ENCODE measurements at regions not wholly inside any gene's neighbourhood (a gene's known extent, or its start where the extent isn't known, plus 50 kb on each side); places are given as distances from the start of the nearest gene placed in this dataset.

DNA sequence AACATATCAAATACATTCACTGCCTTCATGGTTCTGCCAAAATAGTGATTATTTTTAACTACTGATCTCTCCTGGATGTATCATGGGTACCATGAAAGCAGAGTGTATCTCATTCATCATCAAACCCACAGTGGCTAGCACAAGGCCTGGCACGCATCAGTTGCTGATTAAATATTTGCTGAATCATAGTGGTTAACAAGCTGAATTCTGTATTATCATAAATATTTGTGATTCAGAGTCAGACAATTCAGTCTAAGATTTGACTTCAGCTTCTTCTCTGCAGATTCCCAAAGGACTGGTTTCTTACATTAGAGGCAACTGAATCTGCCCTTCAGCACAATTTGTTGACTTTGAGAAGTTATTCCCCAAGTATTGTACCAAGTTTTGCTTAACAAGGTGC lies 715.8 kb upstream of the LRRC4C start:
- Histone ChIP-seq H2AFZ (ENCODE audit: low read depth, low read length) (no peak overlapping the region), H3K79me2 (ENCODE audit: insufficient read depth, low read length) (no peaks in the 10 kb centered on the region), H3K27ac (ENCODE audit: low read depth, low read length) (peak overlapping the region; percentile 77), H3K27me3 (ENCODE audit: insufficient read depth, low read length) (no peaks in the 10 kb centered on the region), H4K20me1 (ENCODE audit: insufficient read depth, low read length) (no peaks in the 10 kb centered on the region), H3K4me3 (ENCODE audit: insufficient read depth, low read depth, low read length) (no peak overlapping the region), H3K36me3 (ENCODE audit: insufficient read depth, low read length) (no peaks in the 10 kb centered on the region), H3K4me2 (ENCODE audit: low read length) (peak overlapping the region; percentile 36), H3K9me3 (ENCODE audit: insufficient read depth, low read depth, low read length) (no peaks in the 10 kb centered on the region), H3K4me1 (ENCODE audit: insufficient read depth, low read length) (peaks cover 13% of the 10 kb centered on the region), H3K9ac (ENCODE audit: low read length) (peak overlapping the region; percentile 25)
- no peak overlapping the region for H3K27ac Mint-ChIP-seq (ENCODE audit: unreplicated experiment)
- H3K36me3 Mint-ChIP-seq (ENCODE audit: low read depth, unreplicated experiment) = no peaks in the 10 kb centered on the region
- H3K4me3 Mint-ChIP-seq (ENCODE audit: unreplicated experiment) = no peak overlapping the region
- H3K27me3 Mint-ChIP-seq (ENCODE audit: low read depth, unreplicated experiment) = no peaks in the 10 kb centered on the region
- TF ChIP-seq, protein P1, sequence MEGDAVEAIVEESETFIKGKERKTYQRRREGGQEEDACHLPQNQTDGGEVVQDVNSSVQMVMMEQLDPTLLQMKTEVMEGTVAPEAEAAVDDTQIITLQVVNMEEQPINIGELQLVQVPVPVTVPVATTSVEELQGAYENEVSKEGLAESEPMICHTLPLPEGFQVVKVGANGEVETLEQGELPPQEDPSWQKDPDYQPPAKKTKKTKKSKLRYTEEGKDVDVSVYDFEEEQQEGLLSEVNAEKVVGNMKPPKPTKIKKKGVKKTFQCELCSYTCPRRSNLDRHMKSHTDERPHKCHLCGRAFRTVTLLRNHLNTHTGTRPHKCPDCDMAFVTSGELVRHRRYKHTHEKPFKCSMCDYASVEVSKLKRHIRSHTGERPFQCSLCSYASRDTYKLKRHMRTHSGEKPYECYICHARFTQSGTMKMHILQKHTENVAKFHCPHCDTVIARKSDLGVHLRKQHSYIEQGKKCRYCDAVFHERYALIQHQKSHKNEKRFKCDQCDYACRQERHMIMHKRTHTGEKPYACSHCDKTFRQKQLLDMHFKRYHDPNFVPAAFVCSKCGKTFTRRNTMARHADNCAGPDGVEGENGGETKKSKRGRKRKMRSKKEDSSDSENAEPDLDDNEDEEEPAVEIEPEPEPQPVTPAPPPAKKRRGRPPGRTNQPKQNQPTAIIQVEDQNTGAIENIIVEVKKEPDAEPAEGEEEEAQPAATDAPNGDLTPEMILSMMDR (IDR thresholded peaks at IDR 0.05; ENCODE audit: insufficient read depth, low read depth, low read length) = no peak
- TF ChIP-seq EZH2 (IDR thresholded peaks at IDR 0.05; ENCODE audit: insufficient read depth, low read length) = no peak
- DNase-seq (ENCODE audit: low read depth) (peak; percentile 95), FAIRE-seq (peak; percentile 23)
- H3K9me3 Mint-ChIP-seq (ENCODE audit: unreplicated experiment) = peaks cover 4% of the 10 kb centered on the region
- no peaks in the 10 kb centered on the region for H3K4me1 Mint-ChIP-seq (ENCODE audit: low read depth, unreplicated experiment)

DNA sequence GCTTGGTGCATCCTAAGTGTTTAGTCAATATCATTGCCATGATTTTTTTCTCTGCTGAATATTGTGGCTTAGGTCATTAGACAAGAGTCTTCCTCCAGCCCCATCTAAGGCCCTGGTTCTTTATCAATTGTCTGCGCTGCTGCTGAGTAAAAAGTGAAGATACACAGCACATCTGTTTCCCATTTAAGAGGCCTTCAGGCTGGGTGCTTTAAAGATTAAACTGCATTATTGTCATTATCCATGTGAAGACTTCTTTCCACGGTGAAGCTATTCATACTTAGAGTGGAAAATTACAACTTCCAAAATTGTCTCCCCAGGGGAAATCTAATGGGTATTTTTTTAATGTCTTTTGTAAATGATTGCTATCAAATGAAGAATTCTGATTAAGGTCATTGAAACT lies 719.8 kb upstream of the LRRC4C start:
- Histone ChIP-seq H3K9ac (ENCODE audit: low read length) (no peak overlapping the region), H3K9me3 (ENCODE audit: insufficient read depth, low read depth, low read length) (no peaks in the 10 kb centered on the region), H3K4me2 (ENCODE audit: low read length) (no peak overlapping the region), H3K79me2 (ENCODE audit: insufficient read depth, low read length) (no peaks in the 10 kb centered on the region), H3K27me3 (ENCODE audit: insufficient read depth, low read length) (no peaks in the 10 kb centered on the region), H3K36me3 (ENCODE audit: insufficient read depth, low read length) (no peaks in the 10 kb centered on the region), H2AFZ (ENCODE audit: low read depth, low read length) (no peak overlapping the region), H3K4me3 (ENCODE audit: insufficient read depth, low read depth, low read length) (no peak overlapping the region), H3K27ac (ENCODE audit: low read depth, low read length) (no peak overlapping the region), H4K20me1 (ENCODE audit: insufficient read depth, low read length) (no peaks in the 10 kb centered on the region), H3K4me1 (ENCODE audit: insufficient read depth, low read length) (peaks cover 13% of the 10 kb centered on the region)
- Mint-ChIP-seq H3K27ac (ENCODE audit: unreplicated experiment) (no peak overlapping the region), H3K9me3 (ENCODE audit: unreplicated experiment) (peaks cover 3% of the 10 kb centered on the region), H3K4me1 (ENCODE audit: low read depth, unreplicated experiment) (no peaks in the 10 kb centered on the region), H3K4me3 (ENCODE audit: unreplicated experiment) (no peak overlapping the region), H3K36me3 (ENCODE audit: low read depth, unreplicated experiment) (no peaks in the 10 kb centered on the region), H3K27me3 (ENCODE audit: low read depth, unreplicated experiment) (no peaks in the 10 kb centered on the region)
- TF ChIP-seq EZH2 (IDR thresholded peaks at IDR 0.05; ENCODE audit: insufficient read depth, low read length) = no peak
- TF ChIP-seq, protein P1 (IDR thresholded peaks at IDR 0.05; ENCODE audit: insufficient read depth, low read depth, low read length) = no peak
- DNase-seq (ENCODE audit: low read depth) (no peak), FAIRE-seq (no peak)

DNA sequence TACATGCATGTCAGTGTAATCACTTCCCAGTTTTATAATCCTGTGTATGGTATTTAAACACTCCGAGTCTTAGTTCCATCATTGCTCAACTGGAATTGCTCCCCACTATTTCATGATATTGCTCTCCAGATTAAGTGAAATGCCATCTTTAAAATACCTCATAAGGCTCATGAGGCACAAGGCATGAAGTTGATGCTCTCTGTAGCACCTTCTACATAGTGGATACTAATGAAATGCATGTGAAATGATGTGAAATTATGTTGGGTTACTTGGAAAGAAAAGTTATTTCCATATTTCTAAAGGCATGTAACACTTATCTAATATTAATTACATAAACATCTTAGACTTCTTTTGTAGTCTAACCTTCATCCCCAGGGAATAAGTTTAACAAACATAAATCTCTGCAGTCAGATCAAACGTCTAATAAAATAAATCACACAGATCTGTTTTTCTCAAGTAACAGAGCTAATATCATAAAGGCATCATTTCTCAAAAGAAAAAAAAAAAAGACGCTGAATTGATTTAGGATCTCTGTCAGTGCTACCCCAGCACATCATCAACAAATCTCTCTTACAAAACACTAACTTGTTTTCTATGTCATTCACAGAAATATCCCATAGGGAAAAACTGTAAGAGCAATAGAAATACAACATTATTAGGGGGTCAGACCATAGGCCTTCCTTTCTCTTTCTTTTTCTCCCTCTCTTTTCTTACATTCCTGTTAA lies 736.0 kb upstream of the LRRC4C start:
- H3K27me3 Mint-ChIP-seq (ENCODE audit: low read depth, unreplicated experiment) = no peaks in the 10 kb centered on the region
- no peak for FAIRE-seq
- peaks cover 3% of the 10 kb centered on the region for H3K9me3 ChIP-seq (ENCODE audit: insufficient read depth, low read depth, low read length)

More for the DNA sequence above, 736.0 kb upstream of the LRRC4C start:
- Histone ChIP-seq H4K20me1 (ENCODE audit: insufficient read depth, low read length) (no peaks in the 10 kb centered on the region), H3K4me3 (ENCODE audit: insufficient read depth, low read depth, low read length) (no peak overlapping the region), H3K27ac (ENCODE audit: low read depth, low read length) (no peak overlapping the region), H3K4me2 (ENCODE audit: low read length) (no peak overlapping the region), H3K27me3 (ENCODE audit: insufficient read depth, low read length) (no peaks in the 10 kb centered on the region), H3K79me2 (ENCODE audit: insufficient read depth, low read length) (no peaks in the 10 kb centered on the region), H3K9ac (ENCODE audit: low read length) (no peak overlapping the region), H3K4me1 (ENCODE audit: insufficient read depth, low read length) (no peaks in the 10 kb centered on the region), H3K36me3 (ENCODE audit: insufficient read depth, low read length) (no peaks in the 10 kb centered on the region), H2AFZ (ENCODE audit: low read depth, low read length) (no peak overlapping the region)
- no peaks in the 10 kb centered on the region for H3K9me3 Mint-ChIP-seq (ENCODE audit: unreplicated experiment)
- H3K4me3 Mint-ChIP-seq (ENCODE audit: unreplicated experiment) = no peak overlapping the region
- no peaks in the 10 kb centered on the region for H3K36me3 Mint-ChIP-seq (ENCODE audit: low read depth, unreplicated experiment)
- DNase-seq (ENCODE audit: low read depth) = no peak
- no peaks in the 10 kb centered on the region for H3K4me1 Mint-ChIP-seq (ENCODE audit: low read depth, unreplicated experiment)
- TF ChIP-seq EZH2 (IDR thresholded peaks at IDR 0.05; ENCODE audit: insufficient read depth, low read length) = no peak
- TF ChIP-seq, protein P1 (IDR thresholded peaks at IDR 0.05; ENCODE audit: insufficient read depth, low read depth, low read length) = no peak
- no peak overlapping the region for H3K27ac Mint-ChIP-seq (ENCODE audit: unreplicated experiment)
